ENCODE measurements at regions not wholly inside any gene's neighbourhood (a gene's known extent, or its start where the extent isn't known, plus 50 kb on each side); places are given as distances from the start of the nearest gene placed in this dataset.

GRCh38 chr4:67126570-67126969 is 418.7 kb downstream of the CENPC start:
- no peak for DNase-seq (ENCODE audit: extremely low read depth in 1 of 2, low read depth in 1 of 2)

DNA sequence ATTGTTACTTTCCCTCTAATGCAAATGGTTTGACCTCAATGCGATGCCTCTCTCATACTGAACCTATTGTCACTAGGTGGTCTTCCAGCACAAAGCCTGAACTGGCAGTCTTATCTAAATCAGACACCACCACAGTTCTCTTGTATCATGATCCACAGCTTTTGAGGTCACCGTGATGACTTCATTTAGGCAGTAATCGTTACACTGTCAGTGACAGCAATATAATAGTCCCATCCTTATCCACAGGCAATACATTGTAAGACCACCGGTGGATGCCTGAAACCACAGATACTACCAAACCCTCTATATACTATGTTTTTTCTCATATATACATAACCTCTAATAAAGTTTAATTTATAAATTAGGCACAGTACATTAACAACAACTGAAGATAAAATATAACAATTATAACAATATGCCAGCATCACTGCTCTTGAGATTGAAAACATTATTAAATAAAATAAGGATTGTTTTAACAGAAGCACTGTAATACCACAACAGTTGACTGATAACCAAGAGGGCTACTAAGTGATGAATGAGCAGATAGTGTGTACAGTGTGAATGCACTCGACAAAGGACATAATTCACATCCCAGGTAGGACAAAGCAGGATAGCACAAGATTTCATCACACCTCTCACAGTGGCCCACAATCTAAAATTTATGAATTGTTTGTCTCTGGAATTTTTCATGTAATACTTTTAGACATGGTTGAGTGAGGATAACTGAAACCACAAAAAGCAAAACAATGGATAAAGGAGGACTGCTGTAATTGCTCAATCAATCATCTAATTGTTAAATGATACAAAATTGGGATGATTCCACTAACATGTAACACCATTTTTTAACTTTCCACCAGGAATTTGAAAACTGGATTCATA is 419.4 kb downstream of the CENPC start:
- no peak for DNase-seq (ENCODE audit: extremely low read depth in 1 of 2, low read depth in 1 of 2)

DNA sequence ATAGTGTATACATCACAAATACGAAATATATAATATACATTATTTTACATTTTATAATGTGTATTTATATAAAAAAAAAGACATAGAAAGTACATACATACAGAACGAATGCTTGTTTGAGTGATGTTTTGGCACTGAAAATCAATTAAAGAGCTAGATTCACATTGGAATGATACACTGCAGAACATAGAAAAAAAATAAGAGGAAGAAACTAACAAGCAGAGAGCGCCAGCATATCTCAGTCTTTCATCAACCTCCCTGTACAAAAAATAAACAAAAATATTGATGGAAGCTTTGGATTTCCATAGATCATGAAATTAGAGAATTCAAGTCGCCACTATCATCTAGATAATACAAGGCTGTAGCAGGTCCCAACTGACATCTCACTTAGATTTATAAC is 420.6 kb downstream of the CENPC start:
- no peak for DNase-seq (ENCODE audit: extremely low read depth in 1 of 2, low read depth in 1 of 2)

DNA sequence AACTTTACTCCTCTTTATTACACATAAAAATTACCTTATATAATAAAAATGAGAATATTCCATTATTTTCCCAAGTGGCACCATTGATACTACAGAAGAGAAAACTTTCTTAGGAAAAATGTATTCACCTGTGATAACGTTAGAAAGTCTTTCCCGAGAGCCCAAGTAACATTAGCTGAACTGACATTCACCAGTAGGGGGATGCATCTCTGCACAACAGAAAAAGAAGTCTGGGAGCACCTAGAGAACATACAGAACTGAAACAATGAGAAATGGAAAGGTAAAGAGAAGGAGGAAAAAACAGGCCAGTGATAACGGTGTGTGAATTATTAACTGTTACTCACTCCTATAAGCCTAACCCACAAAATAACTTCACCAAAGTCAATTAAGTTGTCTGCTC is 423.3 kb downstream of the CENPC start:
- DNase-seq (ENCODE audit: extremely low read depth in 1 of 2, low read depth in 1 of 2), result no peak

DNA sequence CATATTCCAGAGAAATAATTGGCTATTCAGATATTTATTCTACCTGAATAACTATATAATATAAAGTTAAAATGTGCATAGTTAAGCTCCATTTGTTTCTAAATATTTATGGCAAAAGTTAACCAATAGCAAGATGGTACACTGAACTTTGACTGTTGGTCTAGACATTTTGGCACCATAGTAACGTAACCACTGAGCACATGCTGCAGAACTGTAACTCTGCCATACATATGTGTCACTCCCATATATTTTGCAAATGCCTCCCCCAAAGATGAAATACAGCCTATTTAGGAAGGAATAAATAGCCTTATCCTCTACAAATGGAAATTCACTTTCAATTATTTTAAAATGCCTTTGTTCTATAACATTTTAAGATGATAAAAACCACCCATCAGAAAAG is 424.9 kb downstream of the CENPC start:
- no peak for DNase-seq (ENCODE audit: extremely low read depth in 1 of 2, low read depth in 1 of 2)

GRCh38 chr4:67109276-67109675 is 436.0 kb downstream of the CENPC start:
- DNase-seq (ENCODE audit: extremely low read depth in 1 of 2, low read depth in 1 of 2), result no peak

DNA sequence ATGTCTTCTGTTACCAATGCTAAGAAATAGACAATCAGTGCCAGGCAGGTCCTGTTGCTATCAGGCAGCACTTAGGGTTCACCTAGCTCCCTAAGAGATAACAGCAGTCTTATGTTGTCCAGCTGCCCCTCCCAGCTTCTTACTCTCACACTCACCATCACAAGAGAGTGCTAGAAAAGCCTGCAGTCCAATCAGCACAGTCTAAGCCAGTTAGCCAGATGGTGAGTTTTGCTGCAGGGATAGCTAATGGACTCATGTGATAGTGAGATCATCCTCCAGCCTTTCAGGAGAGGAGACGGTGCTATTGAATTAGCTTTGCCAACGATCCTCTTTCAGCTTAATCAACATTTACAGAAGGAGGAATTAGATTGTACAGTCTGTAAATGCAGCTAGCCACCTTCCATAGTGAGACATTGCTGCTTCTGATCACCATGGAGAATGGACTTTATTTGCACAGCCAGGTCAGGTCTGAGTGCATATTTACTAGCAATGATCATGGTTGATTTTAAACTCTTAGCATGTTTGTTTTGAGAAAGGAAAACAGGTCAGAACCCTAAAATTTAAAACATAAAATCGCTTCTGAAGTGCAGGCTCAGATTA is 438.3 kb downstream of the CENPC start:
- no peak for DNase-seq (ENCODE audit: extremely low read depth in 1 of 2, low read depth in 1 of 2)

DNA sequence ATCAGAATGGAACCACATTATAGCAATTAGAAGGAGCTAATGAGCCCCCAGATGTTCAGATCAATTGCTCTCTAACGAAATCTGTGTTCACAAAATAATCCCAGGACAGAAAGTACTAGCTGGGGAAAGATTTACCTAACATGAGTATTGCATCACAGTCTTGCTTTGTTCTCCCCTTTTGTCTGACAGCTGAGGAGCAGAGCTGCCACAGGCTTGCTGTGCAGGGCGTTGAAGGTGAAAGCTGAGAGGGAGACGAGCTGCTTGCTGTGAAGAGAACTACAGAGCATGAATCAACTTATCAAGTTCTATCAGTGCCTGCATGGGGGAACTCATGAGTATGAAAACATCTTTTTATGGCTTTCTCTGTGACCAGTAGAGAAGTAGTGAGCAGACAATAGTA is 441.2 kb downstream of the CENPC start:
- no peak for DNase-seq (ENCODE audit: extremely low read depth in 1 of 2, low read depth in 1 of 2)

DNA sequence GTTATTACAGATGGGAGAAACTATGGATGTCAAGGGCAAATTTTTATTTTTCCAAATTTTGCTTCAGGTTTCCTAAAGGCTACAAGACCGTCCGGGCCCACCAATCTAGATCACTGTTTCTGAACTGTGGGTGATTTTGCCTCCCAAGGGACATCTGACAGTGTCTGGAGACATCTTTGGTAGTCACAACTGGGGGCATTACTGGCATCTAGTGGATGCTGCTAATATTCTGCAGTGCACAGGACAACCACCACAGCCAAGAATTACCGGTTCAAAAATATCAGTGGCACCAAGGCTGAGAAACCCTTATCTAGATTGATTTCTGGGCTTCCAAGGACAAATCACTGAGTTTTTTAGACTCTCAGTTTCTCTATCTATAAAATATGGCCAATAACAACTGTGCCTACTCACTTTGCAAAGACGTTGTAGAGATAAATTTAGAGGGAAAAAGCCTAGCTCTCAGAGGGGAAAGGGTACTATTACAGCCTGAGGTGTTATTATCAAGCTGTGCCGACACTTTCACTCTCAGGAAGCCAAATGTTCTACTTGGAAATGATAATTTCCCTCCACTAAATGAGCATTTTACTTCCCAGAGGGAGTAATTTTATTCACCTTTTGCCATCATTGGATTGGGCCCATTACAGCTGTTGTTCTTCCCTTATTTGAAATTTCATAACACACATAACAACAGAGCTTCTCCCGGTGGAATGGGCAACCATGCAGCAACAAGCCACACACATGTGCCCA is 442.1 kb downstream of the CENPC start:
- DNase-seq (ENCODE audit: extremely low read depth in 1 of 2, low read depth in 1 of 2), result no peak

DNA sequence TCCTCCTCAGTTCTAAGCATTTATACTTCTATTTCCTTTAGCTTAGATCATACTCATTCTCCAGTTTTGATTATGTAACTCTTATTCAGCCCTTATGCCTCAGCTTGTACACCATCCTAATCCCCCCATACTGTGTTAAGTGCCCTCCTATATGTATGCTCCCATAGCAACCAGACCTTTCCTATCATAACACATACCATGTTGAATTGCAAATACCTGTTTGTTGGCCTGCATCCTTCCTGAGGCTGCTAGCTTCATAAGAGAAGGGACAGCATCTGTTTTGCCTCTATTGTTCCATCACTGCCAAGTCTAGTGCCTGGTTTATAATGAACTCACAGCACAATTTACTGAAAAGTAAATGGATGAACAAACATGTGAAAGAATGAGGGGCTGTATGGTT is 443.7 kb downstream of the CENPC start:
- no peak for DNase-seq (ENCODE audit: extremely low read depth in 1 of 2, low read depth in 1 of 2)

DNA sequence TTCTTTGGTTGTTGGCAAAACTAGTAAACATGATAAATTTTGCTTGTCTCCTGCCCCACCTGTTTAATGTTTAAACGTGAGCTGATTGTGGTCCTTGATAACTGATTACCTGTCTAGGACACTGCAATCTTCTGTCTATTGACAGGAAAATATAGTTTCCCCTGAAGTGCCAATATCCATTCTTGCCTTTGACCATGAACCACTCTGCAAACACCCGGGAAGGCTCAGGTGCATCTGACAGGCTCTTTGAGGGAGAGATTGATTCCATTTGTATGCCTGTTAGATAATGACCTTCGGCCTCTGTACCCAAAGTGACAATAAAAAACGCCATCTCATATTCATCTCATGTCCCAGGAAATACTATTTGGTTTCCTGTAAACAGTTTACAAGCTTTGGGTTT is 453.0 kb downstream of the CENPC start:
- DNase-seq (ENCODE audit: extremely low read depth in 1 of 2, low read depth in 1 of 2), result no peak

DNA sequence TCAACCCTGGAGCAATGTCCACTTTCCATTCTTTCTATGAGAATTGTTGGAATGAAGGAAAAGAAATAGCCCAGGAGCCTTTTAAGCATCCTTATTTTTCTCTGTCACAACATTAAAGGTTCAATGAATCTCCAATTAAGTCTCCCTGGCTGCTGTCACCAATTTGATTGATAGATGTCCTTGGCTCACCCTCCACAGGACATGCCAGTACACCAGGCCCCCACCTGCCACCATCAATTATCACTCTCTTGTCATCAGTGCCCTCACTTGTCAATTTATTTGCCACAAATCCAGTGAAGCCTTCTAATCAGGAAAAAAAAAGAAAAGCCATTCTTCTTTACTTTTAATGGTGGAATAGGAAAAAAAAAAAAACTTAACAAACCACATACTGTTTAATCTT is 453.6 kb downstream of the CENPC start:
- no peak for DNase-seq (ENCODE audit: extremely low read depth in 1 of 2, low read depth in 1 of 2)

- peak in 1 of 2 donors; percentile 11 for DNase-seq (ENCODE audit: extremely low read depth in 1 of 2, low read depth in 1 of 2)
These were observed 457.4 kb downstream of the CENPC start for GRCh38 chr4:67087897-67088296.

DNA sequence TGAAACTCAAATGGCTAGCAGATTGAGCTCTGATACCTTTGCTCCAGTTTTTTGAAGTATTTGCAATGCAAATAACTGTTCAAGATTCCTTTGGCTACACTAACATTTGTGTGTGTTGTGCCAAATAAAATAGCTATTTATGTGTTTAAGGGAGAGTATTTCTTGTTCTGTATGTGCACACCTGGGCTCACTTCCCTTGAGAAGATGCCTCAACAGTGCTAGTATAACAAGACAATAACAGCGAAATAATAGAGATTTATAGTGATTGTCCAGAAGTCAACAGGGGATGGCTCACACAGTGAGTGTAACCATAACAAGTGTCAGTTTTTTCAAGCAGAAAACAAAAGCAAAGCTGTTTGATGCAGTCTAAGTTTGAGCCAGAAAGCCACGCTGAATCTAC is 460.5 kb downstream of the CENPC start:
- DNase-seq (ENCODE audit: extremely low read depth in 1 of 2, low read depth in 1 of 2), result no peak

DNA sequence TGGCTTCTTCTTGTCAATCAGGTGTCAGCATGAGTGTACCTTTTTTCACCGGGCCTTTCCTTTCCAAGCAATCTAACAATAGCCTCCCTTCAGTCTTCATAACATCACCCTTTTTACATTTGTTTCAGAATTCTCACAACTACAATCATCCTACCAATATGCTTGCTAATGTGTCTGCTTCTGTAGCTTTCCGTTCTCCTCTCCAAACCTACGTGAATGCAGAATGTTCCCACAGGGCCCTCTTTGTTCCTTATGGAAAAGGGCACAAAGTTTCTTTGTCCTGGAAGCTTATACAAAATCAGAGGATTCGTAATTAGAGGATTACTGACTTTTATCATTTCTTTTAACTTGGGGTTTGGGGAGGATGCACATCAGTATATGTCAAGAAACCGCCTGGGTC is 461.8 kb downstream of the CENPC start:
- DNase-seq (ENCODE audit: extremely low read depth in 1 of 2, low read depth in 1 of 2), result no peak

GRCh38 chr4:67082746-67083145 is 462.6 kb downstream of the CENPC start:
- no peak for DNase-seq (ENCODE audit: extremely low read depth in 1 of 2, low read depth in 1 of 2)

DNA sequence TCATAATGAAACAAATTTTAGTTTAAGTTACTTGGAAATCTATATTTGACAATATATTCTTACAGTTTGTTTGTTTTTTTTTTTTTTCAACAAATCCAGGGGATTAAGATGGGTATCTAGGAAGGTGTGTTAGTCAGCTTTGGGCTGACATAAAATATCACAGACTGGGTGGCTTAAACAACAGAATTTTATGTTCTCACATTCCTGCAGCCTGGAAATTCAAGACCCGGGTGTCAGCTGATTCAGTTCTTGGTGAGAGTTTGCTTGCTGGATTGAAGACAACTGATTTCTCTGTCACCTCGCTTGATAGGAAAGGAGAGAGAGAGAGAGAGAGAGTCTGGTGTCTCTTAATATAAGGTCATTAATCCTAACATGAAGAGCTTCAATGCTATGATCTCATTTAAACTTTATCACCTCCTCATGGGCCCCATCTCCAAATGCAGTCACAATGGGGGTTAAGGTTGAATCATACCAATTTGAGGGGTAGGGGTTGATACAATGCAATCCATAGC is 465.2 kb downstream of the CENPC start:
- DNase-seq (ENCODE audit: extremely low read depth in 1 of 2, low read depth in 1 of 2), result no peak

DNA sequence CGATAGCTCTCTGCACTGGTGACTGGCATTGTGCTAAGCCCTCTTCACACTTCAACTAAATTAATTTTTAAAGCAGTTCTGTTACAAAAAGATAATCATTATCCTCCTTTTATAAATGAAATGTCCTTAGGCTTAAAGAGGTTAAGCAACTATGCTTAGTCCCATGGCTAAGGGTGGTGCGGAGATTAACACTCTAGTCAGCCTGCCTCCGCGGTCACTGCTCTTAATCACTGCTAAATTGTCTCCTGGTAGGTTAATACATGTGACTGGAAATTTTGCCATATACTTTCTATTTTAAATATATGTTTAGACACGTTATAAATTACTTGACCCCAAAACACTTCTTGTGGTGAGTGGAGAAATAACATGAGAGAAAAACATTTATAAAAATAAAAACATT is 473.7 kb downstream of the CENPC start:
- DNase-seq (ENCODE audit: extremely low read depth in 1 of 2, low read depth in 1 of 2), result no peak

DNA sequence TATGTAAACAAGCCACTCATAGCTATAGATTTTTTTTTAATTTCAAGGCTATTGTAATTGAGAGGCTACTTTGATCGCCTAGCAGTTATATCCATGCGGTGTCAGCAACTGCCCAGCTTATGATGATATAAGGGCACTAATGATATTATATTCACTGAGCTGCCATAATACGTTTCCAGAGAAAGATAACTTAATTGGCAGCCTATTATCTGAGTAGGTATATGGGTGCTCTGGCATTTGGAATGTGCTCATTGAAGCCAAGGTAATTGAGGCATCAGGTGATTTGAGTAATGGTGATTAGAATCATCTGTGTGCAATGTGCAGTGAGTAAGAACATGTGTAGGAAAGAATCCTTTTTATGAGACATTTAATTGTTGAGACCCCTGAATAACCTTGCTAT is 490.0 kb downstream of the CENPC start:
- DNase-seq (ENCODE audit: extremely low read depth in 1 of 2, low read depth in 1 of 2), result no peak

DNA sequence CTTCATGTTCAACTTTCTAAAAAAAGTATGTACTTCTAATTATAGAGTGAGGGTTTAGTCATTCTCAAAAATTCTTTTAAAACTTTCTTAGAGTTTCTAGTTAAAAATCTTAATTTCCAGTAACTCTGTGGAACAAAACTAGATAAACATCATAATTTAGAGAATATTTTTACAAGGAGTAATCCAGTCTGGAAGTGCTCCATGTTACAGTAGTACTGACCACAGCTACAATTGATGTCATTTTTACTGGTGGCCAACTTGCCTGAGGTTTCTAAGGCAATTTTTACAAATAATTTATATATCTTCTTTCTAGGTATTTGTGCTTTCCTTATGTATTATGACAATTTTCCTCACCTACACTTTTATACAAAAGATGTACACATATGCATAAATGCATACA is 490.4 kb downstream of the CENPC start:
- DNase-seq (ENCODE audit: extremely low read depth in 1 of 2, low read depth in 1 of 2), result no peak

GRCh38 chr4:67052814-67053675 is 492.3 kb downstream of the CENPC start:
- DNase-seq (ENCODE audit: extremely low read depth in 1 of 2, low read depth in 1 of 2), result no peak
